ENCODE measurements at regions not wholly inside any gene's neighbourhood (a gene's known extent, or its start where the extent isn't known, plus 50 kb on each side); places are given as distances from the start of the nearest gene placed in this dataset.

DNA sequence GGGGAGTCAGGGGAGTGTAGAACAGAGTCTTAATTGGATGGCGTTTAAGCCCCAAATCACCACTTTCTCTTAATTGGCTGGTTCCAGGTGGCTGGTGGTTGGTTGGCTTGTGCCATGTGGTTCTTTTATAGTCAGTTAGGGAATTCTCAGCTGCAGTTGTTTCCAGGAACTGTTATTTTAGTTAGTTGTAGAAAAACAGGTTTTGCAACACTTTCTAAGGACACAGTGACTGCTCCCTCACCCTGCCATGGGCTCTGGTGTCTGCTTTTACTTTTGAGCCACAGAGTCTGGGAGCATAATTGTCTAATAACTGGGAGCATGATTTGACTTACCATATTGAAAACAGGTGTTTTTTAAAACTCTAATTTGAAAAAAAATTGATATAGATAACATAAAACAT, 75.8 kb upstream of the PCDH18 start:
- no peaks in the 10 kb centered on the region for H3K27me3 ChIP-seq (ENCODE audit: low read depth)
- TF ChIP-seq, protein P1, sequence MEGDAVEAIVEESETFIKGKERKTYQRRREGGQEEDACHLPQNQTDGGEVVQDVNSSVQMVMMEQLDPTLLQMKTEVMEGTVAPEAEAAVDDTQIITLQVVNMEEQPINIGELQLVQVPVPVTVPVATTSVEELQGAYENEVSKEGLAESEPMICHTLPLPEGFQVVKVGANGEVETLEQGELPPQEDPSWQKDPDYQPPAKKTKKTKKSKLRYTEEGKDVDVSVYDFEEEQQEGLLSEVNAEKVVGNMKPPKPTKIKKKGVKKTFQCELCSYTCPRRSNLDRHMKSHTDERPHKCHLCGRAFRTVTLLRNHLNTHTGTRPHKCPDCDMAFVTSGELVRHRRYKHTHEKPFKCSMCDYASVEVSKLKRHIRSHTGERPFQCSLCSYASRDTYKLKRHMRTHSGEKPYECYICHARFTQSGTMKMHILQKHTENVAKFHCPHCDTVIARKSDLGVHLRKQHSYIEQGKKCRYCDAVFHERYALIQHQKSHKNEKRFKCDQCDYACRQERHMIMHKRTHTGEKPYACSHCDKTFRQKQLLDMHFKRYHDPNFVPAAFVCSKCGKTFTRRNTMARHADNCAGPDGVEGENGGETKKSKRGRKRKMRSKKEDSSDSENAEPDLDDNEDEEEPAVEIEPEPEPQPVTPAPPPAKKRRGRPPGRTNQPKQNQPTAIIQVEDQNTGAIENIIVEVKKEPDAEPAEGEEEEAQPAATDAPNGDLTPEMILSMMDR (IDR thresholded peaks at IDR 0.05; ENCODE audit: borderline replicate concordance), result no peak
- DNase-seq, result no peak
- H3K4me1 ChIP-seq, result no peaks in the 10 kb centered on the region
- H3K36me3 ChIP-seq, result no peaks in the 10 kb centered on the region
- intact Hi-C loops (cut with micrococcal nuclease), result no loop called here
- H3K9me3 ChIP-seq (replicated peaks), result no peaks in the 10 kb centered on the region
- no peak overlapping the region for H3K4me3 ChIP-seq
- H3K27ac ChIP-seq (replicated peaks), result no peak overlapping the region

DNA sequence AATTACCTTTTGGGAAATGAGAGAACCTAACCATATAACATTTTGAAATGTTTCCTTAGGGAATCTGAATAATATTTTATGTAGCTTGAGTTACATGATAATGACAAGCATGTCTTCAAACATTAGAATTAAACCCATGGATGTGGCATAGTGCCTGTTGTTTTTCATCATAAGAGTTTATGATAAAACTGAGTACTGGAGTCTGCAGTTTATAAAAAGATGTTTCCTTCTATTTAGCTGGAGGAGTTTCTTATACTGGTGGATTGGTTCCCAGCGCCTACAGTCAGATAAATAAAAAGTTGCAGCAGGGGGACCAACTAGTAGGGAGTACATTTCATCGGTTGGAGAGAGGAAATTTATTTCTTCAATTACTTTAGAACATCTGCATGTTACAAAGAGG, 70.1 kb upstream of the PCDH18 start:
- Histone ChIP-seq H3K27ac (replicated peaks) (no peak overlapping the region), H3K27me3 (ENCODE audit: low read depth) (no peaks in the 10 kb centered on the region), H3K4me1 (peaks cover 5% of the 10 kb centered on the region), H3K4me3 (no peak overlapping the region), H3K9me3 (replicated peaks) (no peaks in the 10 kb centered on the region), H3K36me3 (no peaks in the 10 kb centered on the region)
- no peak for DNase-seq
- intact Hi-C loops (cut with micrococcal nuclease), result no loop called here
- TF ChIP-seq, protein P1 (IDR thresholded peaks at IDR 0.05; ENCODE audit: borderline replicate concordance), result no peak

GRCh38 chr4:137601934-137602333, 69.6 kb upstream of the PCDH18 start:
- intact Hi-C loops (cut with micrococcal nuclease), result no loop called here
- DNase-seq, result no peak
- H3K27me3 ChIP-seq (ENCODE audit: low read depth), result no peaks in the 10 kb centered on the region
- H3K4me3 ChIP-seq, result no peak overlapping the region
- no peak overlapping the region for H3K27ac ChIP-seq (replicated peaks)
- no peaks in the 10 kb centered on the region for H3K36me3 ChIP-seq
- peaks cover 5% of the 10 kb centered on the region for H3K4me1 ChIP-seq
- no peaks in the 10 kb centered on the region for H3K9me3 ChIP-seq (replicated peaks)
- TF ChIP-seq, protein P1 (IDR thresholded peaks at IDR 0.05; ENCODE audit: borderline replicate concordance), result no peak

DNA sequence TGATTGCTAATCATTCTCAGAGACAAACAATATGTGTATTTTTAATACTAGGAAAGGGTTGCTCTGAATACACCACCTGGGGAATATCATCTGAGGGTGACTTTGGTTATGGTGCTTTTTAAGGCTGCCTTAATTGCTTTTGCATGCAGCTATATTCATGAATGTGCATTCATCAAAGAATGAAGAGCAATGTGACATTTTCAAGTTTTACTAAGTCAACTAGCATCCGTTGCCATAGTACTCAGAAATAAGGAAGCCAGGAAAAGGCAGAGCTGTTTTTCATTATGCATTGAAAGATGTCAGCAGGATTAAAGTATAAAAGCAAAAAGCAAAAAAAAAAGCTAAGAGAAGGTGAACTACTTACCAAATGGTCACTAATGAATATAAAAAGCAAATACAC, 67.4 kb upstream of the PCDH18 start:
- H3K27ac ChIP-seq (replicated peaks), result no peak overlapping the region
- no peaks in the 10 kb centered on the region for H3K36me3 ChIP-seq
- TF ChIP-seq, protein P1 (IDR thresholded peaks at IDR 0.05; ENCODE audit: borderline replicate concordance), result no peak
- H3K9me3 ChIP-seq (replicated peaks), result no peaks in the 10 kb centered on the region
- intact Hi-C loops (cut with micrococcal nuclease), result no loop called here
- H3K27me3 ChIP-seq (ENCODE audit: low read depth), result no peaks in the 10 kb centered on the region
- peaks cover 5% of the 10 kb centered on the region for H3K4me1 ChIP-seq
- DNase-seq, result no peak
- H3K4me3 ChIP-seq, result no peak overlapping the region

- H3K9me3 ChIP-seq (replicated peaks), result no peaks in the 10 kb centered on the region
- intact Hi-C loops (cut with micrococcal nuclease), result no loop called here
- TF ChIP-seq, protein P1 (IDR thresholded peaks at IDR 0.05; ENCODE audit: borderline replicate concordance), result no peak
Observed at GRCh38 chr4:137597752-137598430, 65.6 kb upstream of the PCDH18 start.

More at GRCh38 chr4:137597752-137598430, 65.6 kb upstream of the PCDH18 start:
- H3K36me3 ChIP-seq, result no peaks in the 10 kb centered on the region
- H3K27ac ChIP-seq (replicated peaks), result no peak overlapping the region
- DNase-seq, result no peak
- H3K4me1 ChIP-seq, result peaks cover 5% of the 10 kb centered on the region
- no peaks in the 10 kb centered on the region for H3K27me3 ChIP-seq (ENCODE audit: low read depth)
- no peak overlapping the region for H3K4me3 ChIP-seq

Data from left ventricle myocardium inferior (tissue), 1 donor.